Left colon (tissue), 2 donors: ENCODE measurements at regions not wholly inside any gene's neighbourhood (a gene's known extent, or its start where the extent isn't known, plus 50 kb on each side); places are given as distances from the start of the nearest gene placed in this dataset.

Experiments
- ATAC-seq: fragments of 200-7000 bp; cut with Tn5 transposase; one replicate; pipeline ENCODE4 v1.9.1; 2020; ENCODE audit warnings: mild to moderate bottlenecking, moderate library complexity
- DNase-seq, 2 donors: peaks; one replicate each; pipeline ENCODE4 v3.0.0-alpha.2; 2020
- intact Hi-C, 2 donors: fragments of 100-400 bp; cut with DNase I in 1 of 2; cut with micrococcal nuclease in 1 of 2; formaldehyde crosslinking; loops; one replicate each; pipeline versions ENCODE4 v1.11.2 to v1.14.0; 2022; cut with DNase I, micrococcal nuclease
- donor health status: DM: no; HTN: no; CAD: no.
- donor health status: DM: yes; HTN: yes; CAD: no.

- no peak for ATAC-seq
- intact Hi-C loops = no loop called here
- no peak for DNase-seq
These were observed 261.1 kb upstream of the GATB start for GRCh38 chr4:152021788-152022438.

- intact Hi-C loops = no loop called here
- DNase-seq (no peak), ATAC-seq (no peak)
These were observed 259.3 kb upstream of the GATB start for GRCh38 chr4:152020073-152020472.

- no peak for ATAC-seq
- intact Hi-C loops = no loop called here
- DNase-seq = no peak
These were observed 255.5 kb upstream of the GATB start for GRCh38 chr4:152016303-152016620.

GRCh38 chr4:152015597-152016302 lies 254.9 kb upstream of the GATB start:
- no peak for ATAC-seq
- DNase-seq = no peak
- intact Hi-C loops = no loop called here

DNA sequence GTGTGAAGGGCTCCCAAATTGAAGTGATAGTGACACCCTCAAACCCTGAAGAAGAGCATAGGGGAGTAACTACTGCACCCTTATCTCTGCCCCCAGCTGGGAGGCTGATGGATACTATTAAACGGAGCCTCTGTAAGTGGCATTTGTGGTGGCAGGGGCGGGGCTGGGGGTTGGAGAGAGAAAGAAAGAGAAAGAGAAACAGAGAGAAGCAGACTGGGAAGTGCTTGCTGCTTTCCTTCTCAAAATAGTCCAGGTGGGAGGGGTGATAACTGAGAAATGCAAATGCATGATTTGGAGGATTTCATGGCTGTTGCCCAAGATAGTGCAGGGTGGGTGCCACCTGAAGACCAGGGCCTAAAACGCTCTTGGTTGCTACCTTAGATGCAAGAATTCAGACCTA lies 253.5 kb upstream of the GATB start:
- peak in 1 of 2 donors; percentile 31 for DNase-seq
- intact Hi-C loops = no loop called here
- no peak for ATAC-seq

DNA sequence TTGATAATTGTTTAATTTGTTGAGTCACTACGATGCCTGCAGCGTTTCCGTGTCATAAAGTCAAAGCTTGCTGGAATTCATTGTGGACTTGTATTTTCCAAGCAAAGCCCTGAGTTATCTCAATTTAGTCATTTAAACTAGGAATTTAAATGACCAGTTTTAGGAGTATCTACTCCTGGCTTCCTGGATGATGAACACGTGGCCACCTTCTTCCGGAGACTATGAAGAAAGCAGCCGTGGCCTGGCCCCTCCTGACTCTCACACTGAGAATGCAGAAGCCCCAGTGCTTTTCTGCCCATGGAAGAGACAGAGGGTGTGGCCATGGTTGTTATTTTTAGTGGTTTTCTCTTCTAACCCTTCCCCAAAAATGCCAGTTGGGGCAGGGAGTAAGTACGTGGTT lies 250.7 kb upstream of the GATB start:
- ATAC-seq (no peak), DNase-seq (no peak)
- intact Hi-C loops = no loop called here

DNA sequence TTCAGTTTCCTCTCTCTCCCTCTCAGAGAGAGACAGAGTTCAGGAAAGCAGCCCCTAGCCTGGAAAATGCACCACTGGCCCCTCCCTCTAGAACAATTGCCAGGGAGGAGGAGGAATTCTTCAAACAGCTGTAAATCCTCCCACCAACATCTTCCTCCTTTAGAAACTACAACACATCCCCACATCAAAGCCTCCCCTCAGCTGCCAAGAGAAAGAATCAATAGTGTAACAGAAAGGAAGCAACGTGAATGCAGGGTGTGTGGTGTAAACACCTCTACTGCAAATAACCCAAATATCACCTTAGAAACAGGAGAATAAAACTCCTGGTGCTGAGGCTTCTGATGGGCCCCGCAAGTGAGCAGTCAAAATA lies 249.9 kb upstream of the GATB start:
- ATAC-seq (no peak), DNase-seq (no peak)
- intact Hi-C loops = no loop called here

DNA sequence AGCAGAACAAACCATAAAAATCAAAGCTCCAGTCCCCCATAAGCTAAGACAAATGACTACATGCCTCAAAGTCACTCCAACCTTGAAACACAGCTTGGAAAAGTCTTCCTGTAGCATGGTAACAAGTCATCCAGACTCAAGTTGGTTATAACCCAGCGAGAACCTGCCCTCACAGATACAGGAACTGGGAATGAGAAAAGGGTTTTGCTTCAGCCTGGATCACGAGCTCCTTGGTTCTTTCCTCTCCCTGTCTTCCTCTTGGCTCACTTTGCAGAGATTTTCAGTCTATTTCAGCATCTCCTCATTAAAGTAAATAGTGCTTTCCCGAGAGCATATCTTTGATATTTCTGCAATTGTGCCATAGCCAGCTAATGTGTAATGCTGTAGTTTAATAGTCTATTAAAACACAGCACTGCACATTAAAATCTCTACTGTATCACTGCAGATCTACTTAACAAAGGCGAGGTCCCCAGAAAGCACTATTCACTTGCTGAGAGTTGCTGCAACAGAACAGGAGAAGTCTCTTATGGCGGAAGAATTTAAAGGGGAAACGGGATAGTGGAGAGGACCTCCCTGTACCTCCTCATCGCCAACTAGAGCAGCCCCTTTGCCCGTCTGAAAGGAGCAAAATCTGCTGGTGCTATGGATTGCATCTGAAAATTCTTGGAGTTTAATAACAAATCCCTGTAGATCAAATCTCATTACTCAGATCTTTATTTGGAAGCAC lies 249.3 kb upstream of the GATB start:
- intact Hi-C loops = no loop called here
- ATAC-seq = no peak
- DNase-seq = no peak

DNA sequence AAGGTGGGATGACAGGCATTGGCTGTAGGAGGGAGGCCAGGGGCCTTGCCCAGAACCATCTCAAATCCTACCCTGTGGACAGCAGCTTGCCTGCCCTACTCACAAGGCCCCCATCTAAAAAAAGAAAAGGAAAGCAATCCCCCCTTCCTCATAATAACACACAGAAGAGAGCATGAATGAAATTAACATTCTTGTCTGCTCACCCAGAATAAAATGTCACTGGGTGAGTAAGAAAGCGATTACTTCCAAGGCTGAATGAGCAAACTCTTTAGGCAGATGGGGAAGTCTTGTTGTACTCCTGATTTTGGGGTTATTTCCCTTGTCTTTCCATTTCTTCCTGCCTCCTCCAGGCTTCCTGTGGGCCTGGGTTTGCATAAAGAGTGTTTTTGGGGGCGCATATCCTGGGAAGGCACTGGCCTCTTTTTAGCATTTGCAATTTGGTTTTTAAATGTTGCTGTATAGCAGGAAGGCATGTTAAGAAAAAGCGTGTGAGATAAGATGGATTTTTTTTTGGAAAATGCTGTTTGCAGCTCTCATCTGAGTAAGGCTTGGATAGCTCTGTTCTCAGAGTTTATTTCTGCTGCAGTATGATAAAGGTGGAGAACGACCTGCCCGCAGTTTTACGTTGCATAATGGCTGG lies 248.3 kb upstream of the GATB start:
- DNase-seq (no peak), ATAC-seq (no peak)
- intact Hi-C loops = no loop called here

- no peak for ATAC-seq
- no peak for DNase-seq
- intact Hi-C loops = no loop called here
These were observed 246.3 kb upstream of the GATB start for GRCh38 chr4:152007111-152007510.

GRCh38 chr4:152004801-152005200 lies 244.0 kb upstream of the GATB start:
- no peak for ATAC-seq
- intact Hi-C loops = no loop called here
- DNase-seq = no peak

DNA sequence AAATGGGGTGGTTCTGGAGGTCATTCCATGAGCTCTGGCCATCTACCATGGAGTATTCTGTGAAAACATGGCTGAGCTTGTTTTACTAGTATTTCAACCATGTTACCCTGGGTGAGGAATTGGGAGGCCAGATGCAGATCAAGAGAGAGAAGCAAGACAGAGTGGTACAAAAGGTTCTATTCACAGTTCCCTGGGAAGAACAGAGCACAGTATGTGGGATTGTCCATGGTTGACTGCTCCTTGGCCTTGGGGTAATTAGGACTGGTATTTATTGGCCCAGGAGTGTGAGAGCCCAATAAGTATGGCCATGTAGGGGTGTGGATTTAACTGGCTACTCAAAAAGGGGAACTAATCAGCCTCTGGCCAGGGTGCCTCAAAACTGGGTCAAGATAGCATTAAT lies 239.7 kb upstream of the GATB start:
- DNase-seq (no peak), ATAC-seq (no peak)
- intact Hi-C loops = no loop called here

- intact Hi-C loops = no loop called here
- ATAC-seq = no peak
- no peak for DNase-seq
These were observed 237.9 kb upstream of the GATB start for GRCh38 chr4:151998723-151999122.

- no peak for ATAC-seq
- intact Hi-C loops = no loop called here
- no peak for DNase-seq
These were observed 236.7 kb upstream of the GATB start for GRCh38 chr4:151997461-151997860.

GRCh38 chr4:151994429-151994828 lies 233.6 kb upstream of the GATB start:
- ATAC-seq = no peak
- no peak for DNase-seq
- intact Hi-C loops = no loop called here

DNA sequence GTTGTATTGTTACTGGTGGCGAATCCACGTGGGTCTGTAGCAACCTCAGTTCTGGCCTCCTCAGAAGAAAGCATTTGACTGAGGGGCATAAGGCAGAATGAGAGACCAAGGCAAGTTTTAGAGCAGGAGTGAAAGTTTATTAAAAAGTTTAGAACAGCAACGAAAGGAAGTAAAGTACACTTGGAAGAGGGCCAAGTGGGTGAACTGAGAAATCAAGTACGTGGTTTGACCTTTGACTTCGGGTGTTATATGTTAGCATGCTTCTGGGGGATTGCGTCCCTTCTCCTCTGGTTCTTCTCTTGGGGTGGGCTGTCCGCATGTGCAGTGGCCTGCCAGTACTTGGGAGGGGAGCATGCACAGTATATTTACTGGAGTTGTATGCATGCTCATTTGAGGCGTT lies 232.7 kb upstream of the GATB start:
- ATAC-seq (no peak), DNase-seq (no peak)
- intact Hi-C loops = no loop called here

GRCh38 chr4:151992332-151993154 lies 231.7 kb upstream of the GATB start:
- ATAC-seq (no peak), DNase-seq (no peak)
- intact Hi-C loops = no loop called here

DNA sequence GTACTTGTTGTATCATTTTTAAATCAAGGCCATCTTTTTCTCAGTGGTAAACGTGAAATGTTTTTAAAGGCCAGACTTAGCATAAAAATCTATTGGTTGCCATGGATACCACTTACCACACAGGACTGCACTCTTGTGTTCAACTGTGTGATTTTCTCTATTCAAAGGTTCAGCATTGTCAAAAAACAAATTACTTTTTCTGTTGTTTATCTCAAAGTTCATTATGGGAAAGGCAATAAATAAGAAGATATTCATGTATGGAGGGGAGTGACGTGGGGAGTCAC lies 231.0 kb upstream of the GATB start:
- DNase-seq (no peak), ATAC-seq (no peak)

GRCh38 chr4:151991001-151991883 lies 230.4 kb upstream of the GATB start:
- DNase-seq = no peak
- ATAC-seq = no peak
- intact Hi-C loops = no loop called here

More for the DNA sequence above, 231.0 kb upstream of the GATB start:
- intact Hi-C loops = no loop called here
